Left ventricle myocardium inferior (tissue), 1 donor: ENCODE measurements at regions not wholly inside any gene's neighbourhood (a gene's known extent, or its start where the extent isn't known, plus 50 kb on each side); places are given as distances from the start of the nearest gene placed in this dataset.
A peak's percentile ranks its signal among the peaks of the same experiment; 100 is the strongest.

ENCODE experiments used
- DNase-seq: peaks from one replicate; pipeline ENCODE4 v3.0.0-alpha.2; 2020
- H3K27ac ChIP-seq: fragments of 200-600 bp; replicated peaks from 2 replicates; pipeline ENCODE4 v1.8.0; 2021
- H3K27me3 ChIP-seq: fragments of 200-600 bp; 2 replicates; pipeline ENCODE4 v1.8.0; 2021; ENCODE audit warnings: low read depth
- H3K36me3 ChIP-seq: fragments of 200-600 bp; 2 replicates; pipeline ENCODE4 v1.8.0; 2021
- H3K4me1 ChIP-seq: fragments of 200-600 bp; 2 replicates; pipeline ENCODE4 v1.8.0; 2021
- H3K4me3 ChIP-seq: fragments of 200-600 bp; 2 replicates; pipeline ENCODE4 v1.8.0; 2021; ENCODE audit warnings: mild to moderate bottlenecking, moderate library complexity
- H3K9me3 ChIP-seq: fragments of 200-600 bp; replicated peaks from 2 replicates; pipeline ENCODE4 v1.8.0; 2021
- CTCF ChIP-seq: fragments of 200-600 bp; IDR thresholded peaks from 2 replicates; pipeline ENCODE4 v1.8.0; 2021; ENCODE audit warnings: antibody characterized with exemption, mild to moderate bottlenecking, borderline replicate concordance
- intact Hi-C: fragments of 100-400 bp; cut with micrococcal nuclease; formaldehyde crosslinking; loops from one replicate; pipeline ENCODE4 v1.11.0; 2022
- donor health status: DM: no; HTN: yes; CAD: no; lungs with severe emphysema.

DNA sequence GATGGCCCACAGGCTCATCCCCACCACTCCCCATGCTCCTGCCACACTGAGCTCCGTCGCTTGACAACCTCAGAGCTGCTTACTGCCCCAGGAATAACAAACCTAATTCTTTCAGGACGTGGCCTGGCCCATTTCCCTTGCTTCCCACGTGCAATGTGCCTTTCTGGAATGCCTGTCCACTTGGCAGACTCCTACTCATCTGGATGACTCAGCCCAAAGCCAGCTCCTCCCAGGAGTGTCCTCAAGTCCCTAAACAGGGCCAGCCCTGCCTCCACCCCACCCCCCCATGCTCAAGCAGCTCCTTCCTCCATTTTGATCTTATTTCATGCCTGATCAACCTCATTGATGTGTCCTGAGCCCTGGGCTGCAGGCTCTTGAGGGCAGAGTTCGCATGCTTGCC lies 164.9 kb upstream of the RNF32 start:
- no peaks in the 10 kb centered on the region for H3K36me3 ChIP-seq
- no peak overlapping the region for H3K27ac ChIP-seq
- intact Hi-C loops, result loop anchor here (10.0 kb wide), 1 partner anchor 671 kb away; no protein-coding TSS in a partner anchor
- H3K9me3 ChIP-seq, result no peaks in the 10 kb centered on the region
- no peak for TF ChIP-seq CTCF
- no peaks in the 10 kb centered on the region for H3K4me1 ChIP-seq
- H3K27me3 ChIP-seq, result peaks cover 83% of the 10 kb centered on the region
- no peak overlapping the region for H3K4me3 ChIP-seq
- no peak for DNase-seq

DNA sequence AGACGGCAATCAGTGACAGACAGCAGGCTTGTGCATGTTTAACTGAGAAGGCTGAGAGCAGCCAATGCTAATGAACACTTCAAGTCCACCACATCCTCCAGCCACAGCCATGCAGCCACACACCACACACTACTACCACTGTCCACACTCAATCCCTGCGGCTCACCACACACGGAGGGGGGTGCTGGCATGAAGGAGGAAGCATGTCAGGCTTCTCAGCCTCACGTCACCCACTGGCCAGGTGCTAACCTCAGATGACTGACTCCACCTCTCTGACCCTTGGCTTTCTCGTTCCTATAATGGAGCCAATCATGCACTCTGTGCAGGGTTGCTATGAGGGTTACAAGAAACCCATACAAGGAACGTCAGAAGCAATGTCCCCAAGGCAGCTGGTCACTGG lies 165.4 kb upstream of the RNF32 start:
- Histone ChIP-seq H3K4me3 (no peak overlapping the region), H3K9me3 (no peaks in the 10 kb centered on the region), H3K27ac (no peak overlapping the region), H3K4me1 (no peaks in the 10 kb centered on the region), H3K36me3 (no peaks in the 10 kb centered on the region), H3K27me3 (peaks cover 78% of the 10 kb centered on the region)
- intact Hi-C loops, result loop anchor here (10.0 kb wide), 1 partner anchor 670 kb away; no protein-coding TSS in a partner anchor
- no peak for DNase-seq
- TF ChIP-seq CTCF, result no peak

DNA sequence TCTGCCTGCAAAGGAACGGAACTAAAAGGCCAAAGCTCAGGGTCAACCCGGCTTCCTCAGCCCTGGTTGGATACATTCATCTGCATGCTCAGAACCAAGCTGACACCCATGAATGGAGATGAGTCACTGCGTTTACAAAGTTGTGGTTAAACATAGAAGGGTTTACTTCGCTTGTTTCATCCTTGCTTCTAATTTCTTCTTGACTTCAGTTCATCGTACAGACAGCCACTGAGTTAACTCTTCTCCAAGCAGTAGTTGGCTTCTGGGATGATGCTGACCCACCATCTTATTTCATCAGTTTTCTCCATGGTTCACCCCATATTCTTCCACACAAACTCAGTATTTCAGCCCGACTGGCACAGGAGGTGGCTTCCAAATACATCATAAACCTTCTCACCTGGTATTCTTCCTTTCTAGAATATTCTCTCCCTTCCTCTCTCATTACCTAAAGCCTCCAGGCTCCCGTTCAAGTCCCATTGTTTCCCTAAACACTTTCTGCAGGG lies 166.3 kb upstream of the RNF32 start:
- H3K27me3 ChIP-seq, result peaks cover 70% of the 10 kb centered on the region
- intact Hi-C loops, result loop anchor here (10.0 kb wide), 1 partner anchor 669 kb away; no protein-coding TSS in a partner anchor
- TF ChIP-seq CTCF, result no peak
- no peak overlapping the region for H3K27ac ChIP-seq
- DNase-seq, result no peak
- no peaks in the 10 kb centered on the region for H3K36me3 ChIP-seq
- H3K4me1 ChIP-seq, result no peaks in the 10 kb centered on the region
- no peaks in the 10 kb centered on the region for H3K9me3 ChIP-seq
- H3K4me3 ChIP-seq, result no peak overlapping the region

DNA sequence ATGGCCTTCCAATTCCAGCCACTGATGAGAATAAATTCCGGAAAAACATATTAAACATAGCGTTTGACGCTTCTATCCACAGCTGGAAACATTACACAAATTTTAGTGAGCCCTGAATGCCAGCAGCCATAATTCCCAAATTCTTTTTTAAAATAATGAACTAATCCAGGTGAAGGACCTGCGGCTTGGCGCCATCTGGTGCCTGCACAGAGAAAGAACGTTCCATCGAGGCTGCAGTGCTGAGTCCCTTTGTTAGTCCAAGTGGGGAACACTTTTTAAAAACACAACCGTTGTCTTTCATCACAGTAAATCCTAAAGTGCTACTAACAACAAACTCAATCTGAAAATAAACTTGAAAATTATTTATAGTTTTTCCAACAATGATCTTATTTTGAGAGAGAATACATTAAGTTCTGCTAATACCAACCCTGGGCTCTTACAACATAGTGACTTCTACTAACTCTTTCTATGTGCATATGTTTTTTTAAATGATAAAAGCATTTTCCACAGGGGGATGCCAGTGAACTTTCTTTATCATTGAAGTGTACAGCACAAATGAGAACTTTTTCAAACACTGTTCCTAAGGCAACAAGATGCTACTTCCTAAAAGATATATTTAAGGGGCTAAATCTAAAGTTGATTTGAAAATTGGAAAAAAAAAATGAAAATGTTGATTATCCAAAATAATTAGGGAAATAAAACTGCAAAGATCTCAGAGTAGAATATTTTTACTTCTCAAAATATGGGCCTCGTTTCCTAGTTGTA lies 166.9 kb upstream of the RNF32 start:
- no peaks in the 10 kb centered on the region for H3K36me3 ChIP-seq
- no peaks in the 10 kb centered on the region for H3K9me3 ChIP-seq
- intact Hi-C loops, result loop anchor here (10.0 kb wide), 1 partner anchor 669 kb away; no protein-coding TSS in a partner anchor
- TF ChIP-seq CTCF, result peak; percentile 71
- H3K27ac ChIP-seq, result no peak overlapping the region
- H3K4me3 ChIP-seq, result no peak overlapping the region
- no peaks in the 10 kb centered on the region for H3K4me1 ChIP-seq
- peaks cover 63% of the 10 kb centered on the region for H3K27me3 ChIP-seq
- DNase-seq, result peak; percentile 23

DNA sequence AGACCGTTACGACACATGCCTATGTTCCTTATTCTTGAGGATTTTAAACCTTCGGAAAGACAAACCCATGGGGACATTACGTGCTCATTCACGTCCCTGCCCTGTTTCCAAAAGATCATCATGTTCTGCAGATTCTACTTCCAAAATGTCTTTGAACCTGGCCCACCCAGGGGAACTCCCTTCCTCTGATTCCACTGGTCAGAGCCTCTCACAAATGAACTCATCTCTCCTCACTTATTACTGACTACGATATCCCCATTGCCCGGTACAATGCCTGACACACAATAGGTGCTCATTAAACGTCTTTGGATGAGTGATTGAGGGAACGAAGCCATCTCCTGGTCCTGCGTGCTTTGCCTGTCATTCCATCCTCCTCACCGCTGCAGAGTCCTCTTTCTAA lies 168.3 kb upstream of the RNF32 start:
- Histone ChIP-seq H3K4me1 (no peaks in the 10 kb centered on the region), H3K27ac (no peak overlapping the region), H3K9me3 (no peaks in the 10 kb centered on the region), H3K36me3 (no peaks in the 10 kb centered on the region), H3K27me3 (peaks cover 60% of the 10 kb centered on the region), H3K4me3 (no peak overlapping the region)
- intact Hi-C loops, result loop anchor here (10.0 kb wide), 1 partner anchor 667 kb away; no protein-coding TSS in a partner anchor
- no peak for DNase-seq
- no peak for TF ChIP-seq CTCF
